Activated B cell treated with CpG ODN at 0.5 μM for 24 hours (primary cell): ENCODE measurements at regions not wholly inside any gene's neighbourhood (a gene's known extent, or its start where the extent isn't known, plus 50 kb on each side); places are given as distances from the start of the nearest gene placed in this dataset.

Source experiments
- ATAC-seq: fragments of 200-7000 bp; cut with Tn5 transposase; one replicate; pipeline ENCODE4 v1.10.0; 2021; ENCODE audit warnings: low read depth, mild to moderate bottlenecking, moderate library complexity
- CTCF ChIA-PET: fragments of 350-600 bp; sonication (Branson Sonifier 250); formaldehyde crosslinking; loops from one replicate; lab custom pipeline; 2021; ENCODE audit warnings: antibody characterized with exemption; lab: Charles Lee
- POLR2A ChIA-PET: fragments of 350-600 bp; sonication (Branson Sonifier 250); formaldehyde crosslinking; loops from one replicate; lab custom pipeline; 2021; ENCODE audit warnings: antibody characterized with exemption; lab: Charles Lee
- DNase-seq: peaks from one replicate; pipeline ENCODE4 v3.0.0; 2022
- H3K27ac Mint-ChIP-seq: one replicate; pipeline ENCODE4 v1.8.0; 2020; ENCODE audit warnings: mixed read lengths
- H3K27me3 Mint-ChIP-seq: one replicate; pipeline ENCODE4 v1.8.0; 2021; ENCODE audit warnings: mixed read lengths
- H3K36me3 Mint-ChIP-seq: one replicate; pipeline ENCODE4 v1.8.0; 2021; ENCODE audit warnings: low read depth, mixed read lengths
- H3K4me1 Mint-ChIP-seq: one replicate; pipeline ENCODE4 v1.8.0; 2021; ENCODE audit warnings: mixed read lengths
- H3K4me3 Mint-ChIP-seq: one replicate; pipeline ENCODE4 v1.8.0; 2020; ENCODE audit warnings: mild to moderate bottlenecking, mixed read lengths
- H3K9me3 Mint-ChIP-seq: one replicate; pipeline ENCODE4 v1.8.0; 2020; ENCODE audit warnings: mixed read lengths
- intact Hi-C: fragments of 100-400 bp; cut with micrococcal nuclease; formaldehyde crosslinking; loops from one replicate; pipeline ENCODE4 v1.15.1; 2024
- TF ChIP-seq, protein P1 (sequence below): fragments of 200-600 bp; IDR thresholded peaks from one replicate; pipeline ENCODE4 v1.8.0; 2022; ENCODE audit warnings: antibody characterized with exemption, mild to moderate bottlenecking

DNA sequence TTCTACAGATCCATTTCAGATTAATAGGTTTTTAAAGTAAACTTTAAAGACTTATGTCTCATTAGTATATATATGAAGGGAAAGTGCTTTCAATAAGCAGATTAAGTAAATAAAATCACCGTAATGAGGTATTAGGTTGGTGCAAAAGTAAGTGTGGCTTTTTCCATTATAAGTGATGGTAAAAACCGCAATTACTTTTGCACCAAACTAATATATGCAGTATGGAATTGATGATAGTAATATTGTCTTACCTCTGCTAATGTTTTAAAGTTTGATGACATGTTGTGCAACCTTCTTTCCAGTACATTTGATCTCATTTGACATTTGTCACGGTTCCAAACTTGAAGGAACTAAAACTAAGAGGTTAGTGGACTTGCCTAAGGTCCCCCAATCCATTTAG lies 1819.3 kb downstream of the PCDH9 start:
- DNase-seq (no peak), ATAC-seq (no peak)
- Mint-ChIP-seq H3K36me3 (no peaks in the 10 kb centered on the region), H3K9me3 (peaks cover 5% of the 10 kb centered on the region), H3K4me1 (no peaks in the 10 kb centered on the region), H3K27me3 (no peaks in the 10 kb centered on the region), H3K27ac (no peak overlapping the region), H3K4me3 (no peak overlapping the region)
- TF ChIP-seq, protein P1, sequence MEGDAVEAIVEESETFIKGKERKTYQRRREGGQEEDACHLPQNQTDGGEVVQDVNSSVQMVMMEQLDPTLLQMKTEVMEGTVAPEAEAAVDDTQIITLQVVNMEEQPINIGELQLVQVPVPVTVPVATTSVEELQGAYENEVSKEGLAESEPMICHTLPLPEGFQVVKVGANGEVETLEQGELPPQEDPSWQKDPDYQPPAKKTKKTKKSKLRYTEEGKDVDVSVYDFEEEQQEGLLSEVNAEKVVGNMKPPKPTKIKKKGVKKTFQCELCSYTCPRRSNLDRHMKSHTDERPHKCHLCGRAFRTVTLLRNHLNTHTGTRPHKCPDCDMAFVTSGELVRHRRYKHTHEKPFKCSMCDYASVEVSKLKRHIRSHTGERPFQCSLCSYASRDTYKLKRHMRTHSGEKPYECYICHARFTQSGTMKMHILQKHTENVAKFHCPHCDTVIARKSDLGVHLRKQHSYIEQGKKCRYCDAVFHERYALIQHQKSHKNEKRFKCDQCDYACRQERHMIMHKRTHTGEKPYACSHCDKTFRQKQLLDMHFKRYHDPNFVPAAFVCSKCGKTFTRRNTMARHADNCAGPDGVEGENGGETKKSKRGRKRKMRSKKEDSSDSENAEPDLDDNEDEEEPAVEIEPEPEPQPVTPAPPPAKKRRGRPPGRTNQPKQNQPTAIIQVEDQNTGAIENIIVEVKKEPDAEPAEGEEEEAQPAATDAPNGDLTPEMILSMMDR, result no peak
- ChIA-PET POLR2A (no interaction called here), CTCF (no interaction called here)
- intact Hi-C loops, result no loop called here

DNA sequence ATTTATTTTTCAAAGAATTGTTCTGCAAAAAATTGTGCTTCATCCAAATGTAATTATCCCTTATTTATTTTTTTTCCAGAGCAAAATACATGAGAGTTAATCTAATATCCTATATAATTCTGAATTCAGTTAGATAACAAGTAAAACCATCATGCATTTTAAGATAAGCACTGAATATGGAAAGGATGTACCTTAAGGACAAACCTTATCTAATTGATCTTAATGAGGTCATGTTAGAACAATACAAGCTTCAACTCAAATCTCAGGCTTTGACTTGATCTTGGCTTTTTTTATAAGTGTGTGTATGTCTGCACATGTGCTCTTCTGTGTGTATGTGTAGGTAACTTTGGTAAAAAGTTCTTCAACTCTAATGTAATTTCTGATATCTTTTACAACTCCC lies 1828.8 kb downstream of the PCDH9 start:
- TF ChIP-seq, protein P1, result no peak
- POLR2A ChIA-PET, result no interaction called here
- CTCF ChIA-PET, result no interaction called here
- peaks cover 5% of the 10 kb centered on the region for H3K9me3 Mint-ChIP-seq
- intact Hi-C loops, result no loop called here
- ATAC-seq (no peak), DNase-seq (no peak)
- no peaks in the 10 kb centered on the region for H3K27me3 Mint-ChIP-seq
- H3K4me1 Mint-ChIP-seq, result no peaks in the 10 kb centered on the region
- no peaks in the 10 kb centered on the region for H3K36me3 Mint-ChIP-seq
- H3K4me3 Mint-ChIP-seq, result no peak overlapping the region
- no peak overlapping the region for H3K27ac Mint-ChIP-seq

DNA sequence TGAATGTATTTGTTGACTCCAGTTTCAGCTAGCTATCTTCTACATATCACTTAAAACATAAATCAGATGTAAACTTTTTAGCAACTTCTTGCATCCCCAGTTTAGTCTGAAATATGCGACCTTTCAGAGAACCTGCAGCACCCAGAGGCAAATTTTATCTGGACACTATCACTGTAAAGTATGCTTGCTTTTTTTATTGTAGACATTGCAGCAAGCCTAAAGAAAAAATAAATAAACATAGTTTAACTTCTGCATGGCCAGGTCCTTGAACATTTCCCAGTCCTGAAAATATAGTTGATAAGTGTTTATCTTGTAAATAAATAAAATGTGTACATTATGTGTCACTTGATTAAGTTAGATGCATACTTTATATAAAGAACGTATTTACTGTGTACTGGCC lies 1829.4 kb downstream of the PCDH9 start:
- ATAC-seq, result no peak
- ChIA-PET CTCF (no interaction called here), POLR2A (no interaction called here)
- intact Hi-C loops, result no loop called here
- no peak overlapping the region for H3K4me3 Mint-ChIP-seq
- no peak for DNase-seq
- H3K9me3 Mint-ChIP-seq, result peaks cover 5% of the 10 kb centered on the region
- no peak overlapping the region for H3K27ac Mint-ChIP-seq
- TF ChIP-seq, protein P1, result no peak
- H3K36me3 Mint-ChIP-seq, result no peaks in the 10 kb centered on the region
- H3K4me1 Mint-ChIP-seq, result no peaks in the 10 kb centered on the region
- no peaks in the 10 kb centered on the region for H3K27me3 Mint-ChIP-seq

DNA sequence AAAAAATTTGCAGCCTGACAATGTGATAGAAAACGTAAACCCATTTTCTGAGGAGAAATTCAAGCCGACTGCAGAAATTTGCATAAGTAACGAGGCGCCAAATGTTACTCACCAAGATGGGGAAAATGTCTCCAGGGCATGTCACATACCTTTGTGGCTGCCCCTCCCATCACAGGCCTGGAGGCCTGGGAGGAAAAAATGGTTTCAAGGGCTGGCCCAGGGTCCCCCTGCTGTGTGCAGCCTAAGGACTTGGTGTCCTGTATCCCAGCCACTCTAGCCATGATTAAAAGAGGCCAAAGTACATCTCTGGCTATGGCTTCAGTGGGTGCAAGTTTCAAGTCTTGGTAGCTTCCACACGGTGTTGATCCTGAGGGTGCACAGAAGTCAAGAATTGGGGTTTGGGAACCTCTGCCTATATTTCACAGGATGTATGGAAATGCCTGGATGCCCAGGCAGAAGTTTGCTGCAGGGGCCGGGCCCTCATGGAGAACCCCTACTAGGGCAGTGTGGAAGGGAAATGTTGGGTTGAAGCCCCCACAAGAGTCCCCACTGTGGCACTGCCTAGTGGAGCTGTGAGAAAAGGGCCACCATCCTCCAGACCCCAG lies 1842.3 kb downstream of the PCDH9 start:
- POLR2A ChIA-PET, result no interaction called here
- intact Hi-C loops, result no loop called here
- H3K27ac Mint-ChIP-seq, result no peak overlapping the region

DNA sequence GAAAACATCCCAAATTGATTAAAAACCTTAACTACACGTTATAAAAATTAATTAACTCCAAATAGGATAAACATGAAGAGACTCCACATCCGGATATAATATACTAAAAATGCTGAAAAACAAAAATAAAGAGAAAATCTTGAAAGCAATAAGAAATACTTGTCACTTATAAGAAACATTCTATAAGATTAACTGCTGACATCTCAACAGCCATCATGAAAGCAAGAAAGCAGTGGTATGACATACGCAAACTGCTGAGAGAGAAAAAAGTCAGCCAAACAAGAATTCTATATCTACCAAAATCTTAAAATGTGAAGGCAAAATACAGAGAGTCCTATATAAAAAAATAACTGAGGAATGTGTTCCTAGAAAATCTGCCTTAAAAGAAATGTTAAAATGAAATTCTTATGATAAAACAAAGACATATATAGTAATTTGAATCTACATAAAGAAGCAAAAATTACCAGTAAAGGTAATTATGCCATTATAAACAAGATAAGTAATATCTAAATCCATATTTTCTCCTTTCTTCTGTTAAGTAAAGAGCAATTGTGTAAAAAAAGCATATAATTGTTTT lies 1851.1 kb downstream of the PCDH9 start:
- TF ChIP-seq, protein P1, result no peak
- ChIA-PET POLR2A (no interaction called here), CTCF (no interaction called here)
- H3K27me3 Mint-ChIP-seq, result no peaks in the 10 kb centered on the region
- no peak for DNase-seq
- H3K9me3 Mint-ChIP-seq, result peaks cover 9% of the 10 kb centered on the region
- ATAC-seq, result no peak
- H3K4me1 Mint-ChIP-seq, result no peaks in the 10 kb centered on the region
- no peak overlapping the region for H3K27ac Mint-ChIP-seq
- no peak overlapping the region for H3K4me3 Mint-ChIP-seq
- H3K36me3 Mint-ChIP-seq, result no peaks in the 10 kb centered on the region
- intact Hi-C loops, result no loop called here

More for the DNA sequence above, 1842.3 kb downstream of the PCDH9 start:
- peaks cover 10% of the 10 kb centered on the region for H3K9me3 Mint-ChIP-seq
- DNase-seq, result no peak
- TF ChIP-seq, protein P1, result no peak
- no peaks in the 10 kb centered on the region for H3K27me3 Mint-ChIP-seq
- peaks cover 2% of the 10 kb centered on the region for H3K36me3 Mint-ChIP-seq
- CTCF ChIA-PET, result no interaction called here
- H3K4me1 Mint-ChIP-seq, result no peaks in the 10 kb centered on the region
- no peak overlapping the region for H3K4me3 Mint-ChIP-seq
- no peak for ATAC-seq
